GM12874 (cell line): ENCODE measurements at regions not wholly inside any gene's neighbourhood (a gene's known extent, or its start where the extent isn't known, plus 50 kb on each side); places are given as distances from the start of the nearest gene placed in this dataset.

Experiments used
- CTCF ChIP-seq: IDR thresholded peaks from 2 replicates; pipeline ENCODE4 v1.5.1; 2011; ENCODE audit warnings: low read depth, mild to moderate bottlenecking, control low read depth, low read length, moderate library complexity; ENCODE audit not compliant: insufficient read depth

GRCh38 chr11:134901542-134901941, 489.5 kb upstream of the B3GAT1 start:
- no peak for TF ChIP-seq CTCF

GRCh38 chr11:134893810-134894685, 482.0 kb upstream of the B3GAT1 start:
- no peak for TF ChIP-seq CTCF

GRCh38 chr11:134890446-134890845, 478.4 kb upstream of the B3GAT1 start:
- no peak for TF ChIP-seq CTCF

GRCh38 chr11:134889832-134890231, 477.8 kb upstream of the B3GAT1 start:
- TF ChIP-seq CTCF = no peak

GRCh38 chr11:134888821-134889220, 476.8 kb upstream of the B3GAT1 start:
- TF ChIP-seq CTCF = no peak

GRCh38 chr11:134887896-134888295, 475.9 kb upstream of the B3GAT1 start:
- no peak for TF ChIP-seq CTCF

GRCh38 chr11:134883484-134883883, 471.4 kb upstream of the B3GAT1 start:
- no peak for TF ChIP-seq CTCF
